NCI-H526 (cell line): ENCODE measurements at regions not wholly inside any gene's neighbourhood (a gene's known extent, or its start where the extent isn't known, plus 50 kb on each side); places are given as distances from the start of the nearest gene placed in this dataset.
"Not testable (repeated sequence)": the region's sequence is repeated elsewhere in the genome, so short reads cannot be mapped to it uniquely, and the experiment has no call there.

ENCODE experiments used
- DNase-seq, 2 experiments: peaks; one replicate each; lab custom pipeline; 2025; lab: John Stamatoyannopoulos, UW

DNA sequence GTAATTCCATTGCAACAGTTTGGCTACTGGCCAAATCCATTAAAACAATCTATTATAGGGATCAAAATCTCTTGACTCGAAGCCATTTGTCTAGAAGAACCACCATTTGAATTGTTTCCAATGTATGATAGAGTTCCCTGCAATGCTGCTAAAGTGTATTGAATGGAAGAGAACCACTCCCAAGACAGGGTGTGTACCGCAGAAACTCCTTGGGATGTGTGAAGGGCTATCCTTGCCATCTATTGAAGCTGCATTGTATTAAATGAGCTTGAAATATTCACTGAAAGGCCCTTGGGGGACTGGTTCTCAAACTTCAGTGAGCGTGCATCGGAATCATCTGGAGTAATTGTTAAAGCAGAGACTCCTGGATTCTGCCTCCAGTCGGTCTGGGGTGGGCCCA is 260.4 kb upstream of the MEIS1 start:
- DNase-seq = no peak

DNA sequence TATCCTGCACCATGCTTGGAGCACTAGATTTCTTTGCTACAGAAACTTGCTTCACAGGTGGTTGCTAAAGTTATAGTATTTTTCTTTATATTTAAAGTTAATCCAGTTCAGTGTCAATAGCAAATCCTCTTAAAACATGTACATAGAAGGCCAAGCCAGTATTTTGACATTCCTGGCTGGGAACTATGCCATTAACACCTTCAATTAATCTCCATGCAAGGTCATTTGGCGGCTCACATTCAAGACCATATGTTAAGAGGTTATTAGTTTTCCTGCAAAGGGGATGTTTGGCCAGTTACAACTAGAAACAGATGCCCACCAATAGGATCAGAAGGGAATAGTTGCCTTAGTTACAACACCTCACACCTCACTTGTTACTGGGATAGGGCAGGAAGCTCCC is 261.3 kb upstream of the MEIS1 start:
- DNase-seq = no peak

DNA sequence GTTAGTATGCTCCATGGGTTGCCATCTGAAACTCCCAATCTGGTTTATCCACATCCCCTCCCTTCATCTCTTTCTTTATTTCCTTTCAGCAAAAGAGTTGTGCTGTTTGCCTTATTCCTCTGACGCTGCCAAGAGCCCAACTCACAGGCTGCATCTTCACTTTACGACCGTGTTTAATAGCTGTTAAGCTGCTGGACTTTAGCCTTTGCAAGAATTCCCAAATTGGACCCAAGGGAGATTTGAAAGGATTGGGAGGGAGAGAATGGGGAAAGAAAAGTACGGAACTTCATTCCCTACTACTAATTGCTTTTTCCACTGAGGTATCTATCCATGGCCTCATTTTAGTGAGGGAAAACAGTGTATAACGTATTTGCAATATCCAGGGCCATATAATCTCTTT is 263.4 kb upstream of the MEIS1 start:
- peak; percentile 7 to 24 for DNase-seq

DNA sequence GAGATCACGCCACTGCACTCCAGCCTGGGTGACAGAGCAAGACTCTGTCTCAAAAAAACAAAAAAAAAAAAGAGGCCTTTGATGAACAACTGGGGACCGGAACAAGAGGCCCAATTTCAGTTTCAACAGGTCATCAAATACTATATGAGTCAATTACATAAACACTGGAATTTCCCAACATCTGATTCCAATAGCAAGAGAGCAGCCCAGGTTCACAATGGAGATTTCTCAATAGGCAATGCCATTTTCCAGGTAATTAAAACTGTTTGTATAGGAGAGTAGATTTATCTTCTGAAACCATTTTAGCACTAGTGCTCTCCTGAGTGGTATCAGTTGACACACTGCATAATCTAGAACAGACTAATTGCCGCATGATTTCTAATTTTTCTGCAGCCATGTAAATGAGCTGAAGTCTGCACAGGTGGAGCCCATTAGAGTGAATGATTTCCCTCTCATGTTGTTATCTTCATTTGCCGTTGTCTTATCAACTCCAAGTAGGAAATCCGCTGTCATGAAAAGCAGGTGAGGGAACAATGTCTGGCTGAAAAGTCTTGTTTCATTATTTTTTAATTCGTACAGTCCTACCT is 264.1 kb upstream of the MEIS1 start:
- DNase-seq = peak in 1 of 2 experiments; percentile 41

DNA sequence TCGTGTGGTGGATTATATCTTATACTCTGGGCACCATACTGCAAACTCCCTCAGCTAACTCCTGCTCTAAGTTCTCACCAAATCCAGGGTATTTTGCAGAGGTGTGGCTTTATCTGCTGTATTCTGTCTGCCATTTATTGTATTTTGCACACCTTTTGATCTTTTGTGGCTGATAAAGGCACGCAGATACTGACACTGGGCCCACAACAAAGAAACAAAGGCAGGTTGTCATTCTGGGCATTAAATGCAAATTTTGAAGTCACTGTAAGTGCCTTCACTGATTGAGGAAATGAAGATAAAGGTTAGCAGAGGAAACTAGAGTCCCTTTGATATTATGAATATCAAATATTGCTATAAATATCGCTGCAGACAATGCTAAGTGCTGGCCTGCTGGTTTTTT is 265.8 kb upstream of the MEIS1 start:
- no peak for DNase-seq

DNA sequence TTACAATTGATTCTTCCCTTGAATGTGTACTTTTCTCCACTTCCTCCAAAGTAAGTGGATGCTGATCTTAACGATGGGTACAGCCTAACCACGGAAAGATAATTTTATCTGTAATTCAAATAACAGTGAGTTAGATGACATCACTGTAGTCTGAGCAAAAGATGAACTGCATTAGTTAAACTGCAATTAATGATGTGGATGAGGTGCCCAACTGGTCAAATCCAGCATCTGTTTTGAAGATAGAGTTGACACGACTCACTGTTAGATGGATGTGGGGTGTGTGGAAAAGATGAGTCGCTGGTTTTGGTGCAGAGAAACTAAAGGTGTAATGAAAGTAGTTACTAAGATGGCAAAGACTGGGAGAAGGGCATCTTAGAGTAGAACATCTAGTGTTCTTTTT is 270.5 kb upstream of the MEIS1 start:
- DNase-seq = no peak

DNA sequence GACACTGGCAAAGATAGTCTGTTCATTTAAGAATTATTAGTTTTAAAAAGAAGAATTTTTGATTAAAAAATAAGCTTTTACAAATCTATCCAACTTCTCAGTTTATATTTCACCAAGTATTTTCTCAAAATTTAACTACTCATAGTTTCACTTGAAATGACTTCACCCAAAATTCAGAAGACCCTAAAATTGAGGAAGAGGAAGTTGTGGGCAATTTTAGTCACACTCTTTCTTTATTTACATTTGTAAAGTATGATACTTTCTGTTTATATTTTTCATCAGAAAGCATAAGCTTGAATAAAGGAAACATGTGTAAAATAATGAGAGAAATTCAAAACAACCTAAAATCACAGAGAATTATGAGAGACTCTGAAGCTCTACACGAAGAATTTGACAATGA is 278.8 kb upstream of the MEIS1 start:
- DNase-seq = no peak

DNA sequence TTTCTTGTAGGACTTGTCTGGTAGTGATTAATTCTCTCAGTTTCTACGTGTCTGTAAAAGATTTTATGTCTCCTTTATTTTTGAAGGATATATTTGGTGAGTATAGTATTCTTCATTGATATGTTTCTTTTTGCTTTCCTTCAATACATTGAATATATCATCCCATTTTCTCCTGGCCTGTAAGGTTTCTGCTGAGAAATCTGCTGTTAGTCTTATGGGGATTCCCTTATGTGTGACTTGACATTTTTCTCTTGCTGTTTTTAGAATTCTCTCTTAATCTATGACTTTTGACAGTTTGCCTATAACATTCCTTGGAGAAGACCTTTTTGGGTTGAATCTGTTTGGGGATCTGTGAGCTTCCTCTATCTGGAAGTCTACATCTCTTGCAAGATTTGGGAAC is 281.0 kb upstream of the MEIS1 start:
- no peak for DNase-seq

DNA sequence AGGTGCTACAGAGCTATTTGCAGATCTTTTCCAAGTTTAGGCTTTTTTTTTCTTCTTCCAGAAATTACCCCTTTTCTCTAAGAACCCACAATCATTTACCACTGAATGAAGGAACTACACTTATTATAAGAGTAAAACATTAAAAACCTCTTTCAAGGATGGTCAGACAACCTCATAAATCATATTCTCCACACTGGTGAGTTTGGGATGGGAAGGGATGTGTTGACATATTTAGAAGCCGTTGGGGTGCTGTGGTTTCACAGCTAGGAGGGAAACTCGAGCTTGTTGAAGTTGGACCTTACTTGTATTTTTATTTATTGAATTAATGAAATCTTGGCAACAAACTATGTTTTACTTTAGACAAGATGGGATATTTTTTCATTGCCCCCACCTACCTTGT is 289.4 kb upstream of the MEIS1 start:
- no peak for DNase-seq

DNA sequence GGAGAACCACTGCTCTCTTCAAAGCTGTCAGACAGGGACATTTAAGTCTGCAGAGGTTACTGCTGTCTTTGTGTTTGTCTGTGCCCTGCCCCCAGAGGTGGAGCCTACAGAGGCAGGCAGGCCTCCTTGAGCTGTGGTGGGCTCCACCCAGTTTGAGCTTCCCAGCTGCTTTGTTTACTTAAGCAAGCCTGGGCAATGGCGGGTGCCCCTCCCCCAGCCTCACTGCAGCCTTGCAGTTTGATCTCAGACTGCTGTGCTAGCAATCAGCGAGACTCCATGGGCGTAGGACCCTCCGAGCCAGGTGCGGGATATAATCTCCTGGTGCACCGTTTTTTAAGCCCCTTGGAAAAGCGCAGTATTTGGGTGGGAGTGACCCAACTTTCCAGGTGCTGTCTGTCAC is 290.6 kb upstream of the MEIS1 start:
- not testable (repeated sequence) for DNase-seq

DNA sequence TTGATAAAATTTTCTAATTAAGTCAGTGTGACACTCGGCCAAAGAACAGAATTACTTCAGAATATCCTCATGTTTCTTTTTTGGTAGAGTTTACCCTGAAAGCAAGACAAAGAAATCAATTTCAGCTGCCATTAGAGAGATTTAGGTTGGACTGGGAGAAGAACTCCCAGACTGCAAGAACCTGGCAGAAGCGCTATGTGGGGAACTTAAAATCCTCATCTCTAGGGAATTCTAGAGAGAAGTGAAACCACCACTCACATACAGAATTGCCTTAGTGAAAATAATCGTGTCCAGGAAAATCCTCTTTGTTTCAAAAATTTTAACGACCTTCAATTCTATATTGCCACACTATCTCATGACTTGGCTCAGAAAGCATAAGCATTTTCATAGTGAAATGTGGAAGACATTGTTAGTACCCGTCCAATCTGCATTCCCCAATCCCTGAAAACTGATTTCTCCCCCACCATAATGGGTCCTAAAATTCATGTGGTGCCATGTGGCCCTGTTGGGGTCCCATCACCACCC is 297.3 kb upstream of the MEIS1 start:
- DNase-seq = no peak

DNA sequence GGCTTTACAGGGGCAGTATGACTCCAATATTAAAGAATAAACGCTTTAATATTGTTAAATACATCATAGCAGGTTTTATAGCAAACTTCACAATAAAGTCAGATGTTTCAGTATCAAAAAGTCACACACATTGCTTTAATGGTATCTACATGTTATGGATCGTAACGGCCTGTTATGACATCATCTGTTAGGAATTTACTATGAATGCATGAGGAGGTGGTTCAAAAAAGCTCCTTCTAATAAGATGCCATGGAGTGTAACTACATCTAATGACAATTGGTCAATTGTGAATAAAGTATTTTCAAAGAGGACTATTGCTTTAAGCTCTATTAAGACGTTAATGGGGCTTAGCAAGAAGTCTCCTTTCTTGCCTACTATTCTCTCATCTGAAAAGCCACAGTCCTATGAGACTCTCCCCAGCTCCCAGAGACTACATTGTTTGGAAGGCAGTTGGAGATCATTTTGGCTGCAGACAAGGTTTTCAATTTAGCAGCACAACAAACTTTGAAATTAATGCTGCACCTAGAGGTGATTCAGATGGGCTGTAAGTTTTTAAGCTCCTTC is 300.7 kb upstream of the MEIS1 start:
- DNase-seq = no peak

DNA sequence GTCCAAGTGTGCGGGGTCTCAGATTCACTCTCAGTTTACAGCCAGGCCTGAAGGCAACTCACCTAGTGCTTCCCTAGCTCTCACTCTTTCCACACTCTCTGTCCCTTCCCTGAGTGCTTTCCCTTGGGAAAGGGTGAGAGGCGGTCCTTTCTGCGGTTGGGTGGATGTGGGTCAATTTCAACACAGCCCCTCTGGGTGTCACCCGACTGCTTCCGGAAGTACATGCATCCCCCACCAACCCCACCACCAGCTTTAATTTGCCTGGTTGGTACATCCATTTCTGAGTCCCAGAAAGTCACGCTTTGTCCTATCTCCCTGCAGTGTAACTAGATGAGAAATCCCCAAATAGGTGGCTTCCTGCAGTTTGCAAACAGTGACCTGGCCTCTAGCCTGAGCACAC is 307.3 kb upstream of the MEIS1 start:
- no peak for DNase-seq

DNA sequence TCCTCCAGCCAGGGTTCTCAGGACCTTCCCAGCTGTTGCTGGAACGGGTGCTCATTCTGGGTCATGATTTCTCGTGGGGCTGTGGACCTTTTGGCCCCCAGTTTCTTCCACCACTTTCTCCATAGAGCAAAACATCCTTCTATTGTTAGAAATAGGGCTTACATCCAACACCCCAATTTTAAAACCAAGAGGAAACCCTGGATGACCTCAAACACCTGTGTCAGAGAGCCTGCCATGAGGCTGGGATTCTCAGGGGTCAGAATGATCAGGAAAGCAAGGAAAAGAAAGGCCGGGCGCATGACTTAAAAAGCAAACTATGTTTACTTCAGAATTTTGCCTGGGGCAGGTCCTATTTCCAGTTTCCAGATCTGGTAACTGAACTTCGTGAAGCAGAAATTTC is 307.9 kb upstream of the MEIS1 start:
- no peak for DNase-seq

DNA sequence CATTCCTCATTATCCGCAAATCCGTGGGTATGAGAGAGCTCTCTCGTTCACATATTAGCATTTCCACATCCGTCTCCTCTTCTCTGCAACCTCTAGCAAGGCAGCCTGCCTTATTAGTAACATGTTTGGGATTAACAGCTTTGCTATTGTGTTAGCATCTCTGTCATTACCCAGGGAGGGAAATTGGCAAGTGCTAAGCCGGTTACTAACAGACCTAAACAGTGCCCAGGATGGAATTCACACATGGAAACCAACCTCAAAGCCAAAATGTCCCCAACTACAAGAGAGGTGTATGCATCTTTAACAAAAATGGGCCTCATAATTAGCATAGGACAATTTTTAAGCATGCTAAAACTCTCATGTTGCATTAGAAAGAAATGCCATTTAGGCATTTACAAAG is 309.0 kb upstream of the MEIS1 start:
- no peak for DNase-seq

DNA sequence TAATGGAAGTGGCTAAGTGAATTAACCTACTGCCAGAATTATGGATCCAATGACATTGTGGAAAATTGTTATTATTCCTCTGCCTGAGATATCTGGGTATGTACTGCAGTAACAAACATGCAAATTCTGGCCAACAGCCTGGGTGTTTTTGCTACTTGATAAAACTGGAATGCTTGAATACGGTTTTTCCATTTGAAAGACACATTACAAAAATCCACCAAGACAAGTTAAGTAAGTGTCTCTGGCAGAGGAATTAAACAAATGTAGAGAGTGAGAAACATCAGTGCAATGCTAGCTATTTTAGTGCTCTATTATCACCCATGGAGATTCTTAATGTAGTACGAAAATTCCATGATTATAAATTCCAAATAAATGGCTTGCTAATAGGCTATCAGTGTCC is 312.4 kb upstream of the MEIS1 start:
- peak; percentile 5 to 19 for DNase-seq

DNA sequence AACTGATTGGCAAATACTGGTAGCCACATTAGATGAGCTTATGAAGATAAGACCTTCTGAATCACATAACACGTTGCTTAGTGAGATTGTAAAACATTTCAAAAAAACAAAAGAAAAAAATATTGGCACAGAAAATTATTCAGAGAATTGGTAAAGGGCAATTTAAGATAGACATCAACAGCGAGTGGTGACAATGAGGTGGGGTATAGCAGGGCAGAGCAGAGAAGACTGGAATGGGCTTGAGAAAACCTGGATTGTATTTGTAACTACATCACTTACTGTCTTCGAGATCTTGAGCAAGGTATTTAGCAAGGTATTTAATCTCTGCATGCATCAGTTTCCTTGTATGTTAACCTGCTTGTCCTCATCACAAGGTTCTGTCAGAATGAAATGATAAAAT is 313.0 kb upstream of the MEIS1 start:
- no peak for DNase-seq

DNA sequence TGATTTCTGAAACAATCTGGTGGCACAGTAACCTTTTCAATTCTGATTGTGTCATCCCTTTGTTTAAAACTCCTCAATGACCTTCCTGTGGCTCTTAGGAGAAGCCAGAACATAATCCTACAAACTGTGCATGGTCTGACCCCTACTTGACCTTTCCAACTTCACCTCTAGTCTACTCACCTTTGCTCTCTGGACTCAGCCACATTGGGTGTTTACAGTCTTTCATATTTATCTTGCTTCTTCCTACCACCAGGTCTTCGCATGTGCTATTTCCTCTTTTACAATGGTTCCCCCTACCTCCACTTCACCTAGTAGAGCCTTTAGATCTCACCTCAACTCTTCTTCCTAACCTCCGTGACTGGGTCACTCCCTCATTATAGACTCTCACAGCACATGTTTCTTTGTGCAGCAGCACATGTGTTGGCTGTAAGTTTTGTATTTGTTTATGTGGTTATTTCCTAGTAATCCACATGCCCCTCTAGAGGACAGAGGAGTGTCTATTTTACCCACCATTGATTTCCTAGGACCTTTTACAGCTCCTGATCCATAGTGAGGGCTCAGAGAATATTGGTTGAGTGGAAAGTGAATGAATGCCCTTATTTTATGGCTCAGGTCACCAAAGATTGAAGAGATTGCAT is 320.8 kb upstream of the MEIS1 start:
- DNase-seq = no peak

DNA sequence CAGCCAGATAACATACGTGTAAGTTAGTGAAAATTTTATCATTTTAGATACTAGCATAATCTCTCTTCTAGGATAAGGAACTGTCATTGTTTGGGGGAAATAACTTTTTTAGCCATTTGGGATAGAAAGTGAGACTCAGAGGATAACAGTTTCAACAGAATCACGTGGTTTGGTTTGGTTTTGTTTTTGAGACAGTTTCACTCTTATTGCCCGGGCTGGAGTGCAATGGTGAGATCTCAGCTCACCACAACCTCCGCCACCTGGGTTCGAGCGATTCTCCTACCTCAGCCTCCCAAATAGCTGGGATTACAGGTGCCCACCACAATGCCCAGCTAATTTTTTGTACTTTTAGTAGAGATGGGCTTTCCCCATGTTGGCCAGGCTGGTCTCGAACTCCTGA is 323.2 kb upstream of the MEIS1 start:
- no peak for DNase-seq

DNA sequence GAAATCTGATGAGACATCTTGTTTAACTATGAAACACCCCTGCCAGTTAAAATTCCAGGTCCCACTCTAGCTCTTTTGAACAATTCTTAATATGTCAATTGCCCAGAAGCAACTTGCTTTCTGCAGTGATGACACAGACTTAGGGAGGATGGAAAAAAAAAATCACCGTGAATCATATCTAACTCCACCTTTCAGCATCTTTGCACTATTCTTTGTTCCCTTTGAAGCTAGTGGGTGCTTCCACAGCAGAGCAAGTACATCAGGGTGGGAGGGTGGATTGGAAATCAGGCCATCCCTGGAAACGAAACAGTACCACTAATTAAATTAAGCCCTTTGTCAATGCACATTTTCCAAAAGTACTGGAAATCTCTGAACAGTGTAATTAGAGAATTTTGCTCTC is 324.3 kb upstream of the MEIS1 start:
- DNase-seq = no peak

DNA sequence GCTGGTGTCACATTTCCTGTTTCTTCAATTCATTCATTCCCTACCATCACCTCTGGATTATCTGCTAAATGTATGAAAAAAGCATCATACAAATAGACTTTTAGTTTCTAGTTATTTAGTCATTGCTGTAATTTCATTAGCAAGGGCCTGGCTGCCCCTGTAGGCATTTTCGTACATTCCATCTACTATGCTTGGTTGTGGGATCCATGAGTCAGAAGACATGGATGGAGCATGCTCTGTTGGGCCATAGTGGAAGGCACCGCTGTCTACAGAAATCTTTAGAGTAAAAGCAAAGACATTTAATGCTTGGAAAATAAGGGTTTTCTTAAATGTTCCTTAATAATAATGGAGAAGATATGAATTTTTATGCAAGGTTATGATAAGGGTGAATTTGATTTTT is 324.8 kb upstream of the MEIS1 start:
- no peak for DNase-seq

DNA sequence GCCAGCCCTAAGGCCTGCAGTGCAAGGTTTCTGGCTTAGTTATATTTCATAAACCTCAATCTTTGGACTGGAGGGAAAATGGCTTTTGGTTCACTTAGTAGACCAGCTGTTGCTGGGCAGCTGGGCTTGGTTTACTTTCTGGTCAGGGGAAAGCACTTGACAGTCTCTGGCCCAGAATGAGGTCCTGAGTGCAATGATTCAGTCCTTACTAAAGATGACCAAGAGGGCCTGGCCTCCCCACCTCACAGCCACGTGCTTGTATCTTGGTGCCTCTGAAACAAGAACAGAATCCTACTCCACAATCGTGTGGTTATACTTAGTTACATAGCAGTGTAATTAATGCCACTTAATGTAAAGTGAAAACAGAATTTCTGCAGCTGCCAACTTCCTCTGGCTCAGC is 325.5 kb upstream of the MEIS1 start:
- no peak for DNase-seq

DNA sequence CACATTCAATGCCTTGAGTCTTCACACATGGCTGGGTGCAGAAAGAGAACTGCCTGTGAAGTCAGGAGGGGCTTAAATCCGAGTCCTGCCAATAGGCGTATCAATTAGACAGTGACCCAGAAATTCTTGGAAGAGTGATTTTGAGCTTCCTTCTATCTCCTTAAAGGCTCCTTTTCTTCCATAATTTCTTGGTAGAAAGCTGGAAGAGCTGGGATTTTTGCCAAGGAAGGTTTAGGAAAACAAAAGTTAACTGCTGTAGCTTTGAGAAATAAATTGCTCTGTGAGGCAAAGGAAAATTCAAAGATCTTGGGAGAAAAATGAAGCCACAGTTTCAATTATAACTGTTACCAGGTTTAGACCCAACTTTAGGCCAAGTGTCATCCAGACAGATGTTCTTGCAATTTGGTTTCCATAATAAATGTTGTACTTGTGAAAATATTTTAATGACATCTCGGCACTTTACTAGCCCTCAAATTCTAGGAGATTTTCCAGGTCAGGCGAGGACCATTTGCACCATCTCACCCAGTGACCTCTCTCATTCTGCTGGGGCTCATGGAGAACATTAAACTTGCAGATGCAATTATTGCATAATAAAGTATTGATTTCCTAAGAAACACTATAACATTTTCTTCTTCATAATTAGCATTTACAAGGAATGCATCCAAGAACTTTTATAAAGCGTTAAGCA is 329.7 kb upstream of the MEIS1 start:
- DNase-seq = no peak
